ENCODE measurements at regions not wholly inside any gene's neighbourhood (a gene's known extent, or its start where the extent isn't known, plus 50 kb on each side); places are given as distances from the start of the nearest gene placed in this dataset.
"Not testable (repeated sequence)": the region's sequence is repeated elsewhere in the genome, so short reads cannot be mapped to it uniquely, and the experiment has no call there.

GRCh38 chr10:3570131-3570729 is 214.8 kb downstream of the KLF6 start:
- no peak for DNase-seq

- peak; percentile 14 for DNase-seq
These were observed 216.0 kb downstream of the KLF6 start for GRCh38 chr10:3568983-3569382.

GRCh38 chr10:3568392-3568791 is 216.6 kb downstream of the KLF6 start:
- DNase-seq: no peak

GRCh38 chr10:3567291-3567963 is 217.6 kb downstream of the KLF6 start:
- DNase-seq: no peak

- no peak for DNase-seq
These were observed 218.4 kb downstream of the KLF6 start for GRCh38 chr10:3566627-3567026.

- no peak for DNase-seq
These were observed 220.5 kb downstream of the KLF6 start for GRCh38 chr10:3564346-3565002.

GRCh38 chr10:3563298-3563697 is 221.7 kb downstream of the KLF6 start:
- DNase-seq: no peak

- not testable (repeated sequence) for DNase-seq
These were observed 224.4 kb downstream of the KLF6 start for GRCh38 chr10:3560628-3561027.

GRCh38 chr10:3559527-3559926 is 225.5 kb downstream of the KLF6 start:
- no peak for DNase-seq

- no peak for DNase-seq
These were observed 226.0 kb downstream of the KLF6 start for GRCh38 chr10:3559011-3559410.

- not testable (repeated sequence) for DNase-seq
These were observed 228.6 kb downstream of the KLF6 start for GRCh38 chr10:3556191-3557017.

GRCh38 chr10:3554121-3554522 is 230.9 kb downstream of the KLF6 start:
- no peak for DNase-seq

GRCh38 chr10:3552281-3552680 is 232.7 kb downstream of the KLF6 start:
- no peak for DNase-seq

- DNase-seq: no peak
These were observed 233.2 kb downstream of the KLF6 start for GRCh38 chr10:3551761-3552160.

- DNase-seq: no peak
These were observed 235.9 kb downstream of the KLF6 start for GRCh38 chr10:3549118-3549517.

GRCh38 chr10:3548702-3549101 is 236.3 kb downstream of the KLF6 start:
- DNase-seq: no peak

- DNase-seq: no peak
These were observed 236.9 kb downstream of the KLF6 start for GRCh38 chr10:3548076-3548475.

GRCh38 chr10:3544561-3544960 is 240.4 kb downstream of the KLF6 start:
- no peak for DNase-seq

- no peak for DNase-seq
These were observed 242.8 kb downstream of the KLF6 start for GRCh38 chr10:3542185-3542611.

- DNase-seq: no peak
These were observed 245.2 kb downstream of the KLF6 start for GRCh38 chr10:3539696-3540383.

GRCh38 chr10:3538656-3539531 is 246.1 kb downstream of the KLF6 start:
- DNase-seq: peak; percentile 18

GRCh38 chr10:3538291-3538655 is 246.7 kb downstream of the KLF6 start:
- DNase-seq: no peak
